ENCODE measurements at regions not wholly inside any gene's neighbourhood (a gene's known extent, or its start where the extent isn't known, plus 50 kb on each side); places are given as distances from the start of the nearest gene placed in this dataset.

DNA sequence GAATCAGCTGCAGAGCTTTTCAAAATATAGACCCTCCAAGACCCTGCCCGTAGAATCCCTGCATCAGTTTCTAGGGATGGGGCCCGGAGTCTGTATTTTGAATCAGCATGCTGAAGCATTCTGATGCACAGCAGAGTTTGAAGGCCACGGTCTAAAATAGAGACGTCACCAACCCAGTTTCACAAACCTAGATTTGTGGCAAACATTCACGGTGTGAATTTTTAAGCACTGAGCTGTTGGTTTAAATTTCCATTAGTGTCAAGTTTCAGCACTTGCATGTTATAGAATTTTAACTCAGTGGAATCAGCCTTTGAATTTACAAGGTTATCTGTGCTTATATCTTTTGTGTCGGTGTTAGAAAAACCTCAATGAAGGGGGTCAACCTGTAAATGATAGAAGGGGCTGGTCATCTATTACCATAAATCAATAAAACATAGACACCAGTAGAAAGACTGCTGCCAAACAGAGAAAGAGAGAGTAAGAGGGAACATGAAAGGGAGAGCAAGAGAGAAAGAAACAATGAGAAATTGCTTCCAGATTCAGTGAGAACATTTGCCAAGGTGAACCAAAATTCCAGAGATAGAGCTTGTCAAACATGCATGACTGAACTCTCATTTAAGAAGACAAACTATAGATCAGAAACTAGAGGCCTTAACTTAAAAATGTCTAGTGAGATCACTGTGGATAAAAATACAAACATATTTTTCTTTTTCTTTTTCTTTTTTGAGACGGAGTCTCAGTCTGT, 414.9 kb downstream of the ZSWIM6 start:
- Histone ChIP-seq H3K4me1 (ENCODE audit: insufficient read depth, low read length) (no peaks in the 10 kb centered on the region), H3K9me3 (ENCODE audit: insufficient read depth, low read depth, low read length) (no peaks in the 10 kb centered on the region), H3K4me3 (ENCODE audit: low read length) (no peak overlapping the region), H3K36me3 (ENCODE audit: insufficient read depth, low read length) (no peaks in the 10 kb centered on the region), H3K9ac (ENCODE audit: low read depth, low read length) (no peak overlapping the region), H3K27me3 (ENCODE audit: insufficient read depth, low read length) (no peaks in the 10 kb centered on the region), H3K27ac (ENCODE audit: low read depth, low read length) (no peak overlapping the region)
- WGBS: 93% methylated on average over 7 of the region's 7 CpGs

GRCh38 chr5:61748121-61748520, 416.1 kb downstream of the ZSWIM6 start:
- Histone ChIP-seq H3K36me3 (ENCODE audit: insufficient read depth, low read length) (no peaks in the 10 kb centered on the region), H3K27ac (ENCODE audit: low read depth, low read length) (no peak overlapping the region), H3K9me3 (ENCODE audit: insufficient read depth, low read depth, low read length) (no peaks in the 10 kb centered on the region), H3K4me3 (ENCODE audit: low read length) (no peak overlapping the region), H3K9ac (ENCODE audit: low read depth, low read length) (no peak overlapping the region), H3K27me3 (ENCODE audit: insufficient read depth, low read length) (no peaks in the 10 kb centered on the region), H3K4me1 (ENCODE audit: insufficient read depth, low read length) (no peaks in the 10 kb centered on the region)
- WGBS: 95% methylated on average over 7 of the region's 7 CpGs

- Histone ChIP-seq H3K9ac (ENCODE audit: low read depth, low read length) (no peak overlapping the region), H3K9me3 (ENCODE audit: insufficient read depth, low read depth, low read length) (no peaks in the 10 kb centered on the region), H3K36me3 (ENCODE audit: insufficient read depth, low read length) (no peaks in the 10 kb centered on the region), H3K27ac (ENCODE audit: low read depth, low read length) (no peak overlapping the region), H3K27me3 (ENCODE audit: insufficient read depth, low read length) (no peaks in the 10 kb centered on the region), H3K4me3 (ENCODE audit: low read length) (no peak overlapping the region), H3K4me1 (ENCODE audit: insufficient read depth, low read length) (no peaks in the 10 kb centered on the region)
- WGBS: 100% methylated on average over 1 of the region's 1 CpG
These were observed 416.6 kb downstream of the ZSWIM6 start for GRCh38 chr5:61748651-61749050.

DNA sequence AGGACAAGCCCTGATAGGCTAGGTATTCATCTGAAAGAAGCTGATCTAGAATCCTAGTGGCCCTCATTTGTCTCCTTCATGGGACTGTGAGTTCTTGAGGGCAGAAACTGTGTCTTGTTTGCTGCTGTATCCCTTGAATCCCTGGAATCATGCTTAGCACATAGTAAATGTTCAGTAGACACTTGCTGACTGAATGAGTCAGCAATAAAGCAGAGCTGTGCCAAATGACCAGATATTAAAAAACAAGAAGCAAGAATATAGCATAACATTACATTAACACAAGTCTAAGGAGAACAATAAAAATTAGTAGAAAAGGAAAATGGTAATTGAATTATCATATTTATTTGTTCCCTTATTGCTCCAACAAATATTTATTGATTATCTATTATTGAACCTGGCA, 420.5 kb downstream of the ZSWIM6 start:
- Histone ChIP-seq H3K4me1 (ENCODE audit: insufficient read depth, low read length) (peaks cover 8% of the 10 kb centered on the region; the same call in 1 of the 2 replicates), H3K9ac (ENCODE audit: low read depth, low read length) (no peak overlapping the region), H3K27ac (ENCODE audit: low read depth, low read length) (no peak overlapping the region), H3K36me3 (ENCODE audit: insufficient read depth, low read length) (no peaks in the 10 kb centered on the region), H3K4me3 (ENCODE audit: low read length) (no peak overlapping the region), H3K9me3 (ENCODE audit: insufficient read depth, low read depth, low read length) (no peaks in the 10 kb centered on the region), H3K27me3 (ENCODE audit: insufficient read depth, low read length) (no peaks in the 10 kb centered on the region)

DNA sequence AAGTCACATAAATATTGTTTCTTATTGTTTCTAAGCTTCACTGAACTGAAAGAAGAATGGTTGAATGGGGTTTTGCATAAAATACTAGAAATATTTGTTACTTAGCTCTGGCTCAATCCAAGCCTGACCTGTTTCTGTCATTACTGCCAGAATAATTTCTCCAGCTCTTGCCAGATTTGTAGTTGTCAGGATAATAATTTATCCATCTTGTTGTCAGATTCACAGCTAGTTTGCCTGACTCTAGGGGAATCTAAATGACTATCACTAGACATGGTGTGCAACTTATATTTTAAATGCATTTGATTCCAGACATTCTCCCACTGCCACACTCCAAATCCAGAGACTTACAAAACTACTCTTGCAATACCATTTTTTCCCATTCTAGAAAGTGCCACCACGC, 422.7 kb downstream of the ZSWIM6 start:
- Histone ChIP-seq H3K27me3 (ENCODE audit: insufficient read depth, low read length) (no peaks in the 10 kb centered on the region), H3K27ac (ENCODE audit: low read depth, low read length) (no peak overlapping the region), H3K4me3 (ENCODE audit: low read length) (no peak overlapping the region), H3K9me3 (ENCODE audit: insufficient read depth, low read depth, low read length) (no peaks in the 10 kb centered on the region), H3K9ac (ENCODE audit: low read depth, low read length) (no peak overlapping the region), H3K36me3 (ENCODE audit: insufficient read depth, low read length) (no peaks in the 10 kb centered on the region), H3K4me1 (ENCODE audit: insufficient read depth, low read length) (peaks cover 8% of the 10 kb centered on the region; the same call in 1 of the 2 replicates)
- WGBS: 89% methylated on average over 1 of the region's 1 CpG

GRCh38 chr5:61755726-61756222, 423.7 kb downstream of the ZSWIM6 start:
- no peaks in the 10 kb centered on the region for H3K27me3 ChIP-seq (ENCODE audit: insufficient read depth, low read length)
- H3K9me3 ChIP-seq (ENCODE audit: insufficient read depth, low read depth, low read length): no peaks in the 10 kb centered on the region
- no peak overlapping the region for H3K4me3 ChIP-seq (ENCODE audit: low read length)
- no peak overlapping the region for H3K27ac ChIP-seq (ENCODE audit: low read depth, low read length)
- peaks cover 8% of the 10 kb centered on the region; the same call in 1 of the 2 replicates for H3K4me1 ChIP-seq (ENCODE audit: insufficient read depth, low read length)
- H3K9ac ChIP-seq (ENCODE audit: low read depth, low read length): no peak overlapping the region
- no peaks in the 10 kb centered on the region for H3K36me3 ChIP-seq (ENCODE audit: insufficient read depth, low read length)
- WGBS: 93% methylated on average over 4 of the region's 4 CpGs

GRCh38 chr5:61758711-61759110, 426.7 kb downstream of the ZSWIM6 start:
- 91% methylated on average over 5 of the region's 6 CpGs for WGBS
- Histone ChIP-seq H3K4me3 (ENCODE audit: low read length) (no peak overlapping the region), H3K4me1 (ENCODE audit: insufficient read depth, low read length) (peaks cover 8% of the 10 kb centered on the region; the same call in 1 of the 2 replicates), H3K9ac (ENCODE audit: low read depth, low read length) (no peak overlapping the region), H3K27me3 (ENCODE audit: insufficient read depth, low read length) (no peaks in the 10 kb centered on the region), H3K27ac (ENCODE audit: low read depth, low read length) (no peak overlapping the region), H3K9me3 (ENCODE audit: insufficient read depth, low read depth, low read length) (peaks cover 9% of the 10 kb centered on the region; the same call in 1 of the 2 replicates), H3K36me3 (ENCODE audit: insufficient read depth, low read length) (no peaks in the 10 kb centered on the region)

- 89% methylated on average over 1 of the region's 1 CpG for WGBS
- H3K4me1 ChIP-seq (ENCODE audit: insufficient read depth, low read length): no peaks in the 10 kb centered on the region
- H3K9ac ChIP-seq (ENCODE audit: low read depth, low read length): no peak overlapping the region
- no peaks in the 10 kb centered on the region for H3K36me3 ChIP-seq (ENCODE audit: insufficient read depth, low read length)
- H3K9me3 ChIP-seq (ENCODE audit: insufficient read depth, low read depth, low read length): peaks cover 9% of the 10 kb centered on the region; the same call in 1 of the 2 replicates
- no peaks in the 10 kb centered on the region for H3K27me3 ChIP-seq (ENCODE audit: insufficient read depth, low read length)
- no peak overlapping the region for H3K4me3 ChIP-seq (ENCODE audit: low read length)
- no peak overlapping the region for H3K27ac ChIP-seq (ENCODE audit: low read depth, low read length)
These were observed 433.4 kb downstream of the ZSWIM6 start for GRCh38 chr5:61765471-61765870.

DNA sequence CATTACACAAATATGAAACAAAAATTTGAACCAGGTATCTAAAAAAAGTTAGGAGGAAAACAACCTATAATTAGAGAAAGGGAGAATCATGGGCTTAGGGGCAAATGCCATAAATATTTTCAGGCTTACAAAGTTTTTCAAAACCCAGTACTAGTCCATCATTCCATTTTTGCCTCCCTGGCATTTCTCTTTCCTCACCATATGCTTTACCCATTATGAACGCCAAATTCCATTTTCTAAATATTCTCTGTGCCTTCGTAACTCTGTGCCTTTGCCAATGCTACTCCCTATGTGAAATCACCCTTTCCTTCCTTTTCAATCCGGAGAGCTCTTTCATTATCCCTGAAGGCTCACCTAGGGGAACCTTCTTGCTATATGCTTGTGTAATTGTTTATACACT, 434.1 kb downstream of the ZSWIM6 start:
- Histone ChIP-seq H3K36me3 (ENCODE audit: insufficient read depth, low read length) (no peaks in the 10 kb centered on the region), H3K27ac (ENCODE audit: low read depth, low read length) (no peak overlapping the region), H3K4me3 (ENCODE audit: low read length) (no peak overlapping the region), H3K9ac (ENCODE audit: low read depth, low read length) (no peak overlapping the region), H3K27me3 (ENCODE audit: insufficient read depth, low read length) (no peaks in the 10 kb centered on the region), H3K9me3 (ENCODE audit: insufficient read depth, low read depth, low read length) (peaks cover 9% of the 10 kb centered on the region; the same call in 1 of the 2 replicates), H3K4me1 (ENCODE audit: insufficient read depth, low read length) (no peaks in the 10 kb centered on the region)
- WGBS: 93% methylated on average over 3 of the region's 3 CpGs

DNA sequence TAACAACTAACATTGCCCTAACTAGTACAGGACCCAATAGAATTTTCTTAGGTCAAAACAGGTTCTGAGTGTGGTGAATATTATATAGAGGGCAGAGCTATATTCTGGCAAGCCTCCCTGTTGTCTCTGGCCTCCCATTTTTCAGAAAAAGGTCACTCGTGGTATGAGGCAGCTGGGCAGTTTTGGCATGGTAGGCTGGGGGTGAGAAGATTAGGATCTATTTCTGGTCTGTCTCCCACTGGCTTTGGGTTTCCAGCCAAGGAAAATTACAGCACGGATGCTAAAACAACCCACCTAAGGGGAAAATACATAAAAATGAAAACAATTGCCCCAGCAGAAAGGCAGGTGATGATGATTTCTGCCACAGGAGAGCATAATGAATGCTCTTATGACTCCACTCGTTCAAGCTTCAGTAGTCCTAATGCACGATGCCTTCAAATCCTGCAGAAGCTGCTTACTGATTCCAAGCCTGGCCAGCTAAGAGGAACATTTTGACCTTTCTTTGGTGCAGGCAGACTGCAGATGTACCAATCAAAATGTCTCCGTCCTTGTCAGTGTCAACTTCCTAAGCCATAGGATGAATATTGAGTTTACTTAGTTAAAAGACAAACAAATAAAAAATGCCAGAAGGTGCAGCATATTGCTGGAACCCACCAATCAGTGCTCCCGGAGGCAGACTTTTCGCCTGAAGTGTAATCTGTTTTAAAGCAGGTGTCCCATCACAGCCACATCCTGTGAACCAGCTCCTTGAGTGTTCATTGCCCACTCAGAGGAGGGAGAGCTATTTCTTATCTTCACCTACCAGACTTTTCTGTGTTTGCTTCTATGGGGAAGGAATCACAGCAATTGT, 435.4 kb downstream of the ZSWIM6 start:
- 92% methylated on average over 6 of the region's 7 CpGs for WGBS
- H3K9me3 ChIP-seq (ENCODE audit: insufficient read depth, low read depth, low read length): no peaks in the 10 kb centered on the region
- H3K4me1 ChIP-seq (ENCODE audit: insufficient read depth, low read length): no peaks in the 10 kb centered on the region
- H3K27ac ChIP-seq (ENCODE audit: low read depth, low read length): no peak overlapping the region
- H3K4me3 ChIP-seq (ENCODE audit: low read length): no peak overlapping the region
- no peak overlapping the region for H3K9ac ChIP-seq (ENCODE audit: low read depth, low read length)
- H3K27me3 ChIP-seq (ENCODE audit: insufficient read depth, low read length): no peaks in the 10 kb centered on the region
- no peaks in the 10 kb centered on the region for H3K36me3 ChIP-seq (ENCODE audit: insufficient read depth, low read length)

DNA sequence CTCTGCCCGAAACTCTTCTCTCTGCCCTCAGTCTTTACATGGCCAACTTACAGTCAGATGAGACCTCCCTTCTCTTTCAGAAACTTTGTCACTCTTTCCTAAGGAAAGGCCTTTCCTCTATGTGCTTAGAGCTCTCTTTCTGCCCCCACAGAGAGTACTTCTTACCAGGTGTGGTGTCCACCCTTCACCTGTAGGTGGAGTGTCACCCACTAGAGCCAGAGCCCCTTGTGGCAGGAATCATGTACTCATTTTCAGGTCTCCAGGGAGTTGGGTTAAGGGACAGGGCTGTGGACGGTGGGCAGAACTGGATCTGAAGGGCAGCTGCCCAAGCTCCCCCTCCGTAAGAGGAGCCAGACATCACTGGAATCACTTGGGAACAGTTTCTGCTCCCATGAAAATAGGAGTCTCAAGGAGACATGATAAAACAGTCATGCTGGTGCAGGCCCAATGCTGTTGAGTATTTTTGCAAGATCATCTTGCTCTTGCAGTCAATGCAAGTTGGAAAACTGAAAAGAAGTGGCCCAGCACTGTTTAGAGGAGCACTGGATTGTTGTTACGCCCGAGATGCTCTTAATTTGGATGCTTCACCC, 436.7 kb downstream of the ZSWIM6 start:
- H3K27me3 ChIP-seq (ENCODE audit: insufficient read depth, low read length): no peaks in the 10 kb centered on the region
- H3K4me3 ChIP-seq (ENCODE audit: low read length): no peak overlapping the region
- no peaks in the 10 kb centered on the region for H3K36me3 ChIP-seq (ENCODE audit: insufficient read depth, low read length)
- no peaks in the 10 kb centered on the region for H3K9me3 ChIP-seq (ENCODE audit: insufficient read depth, low read depth, low read length)
- H3K4me1 ChIP-seq (ENCODE audit: insufficient read depth, low read length): no peaks in the 10 kb centered on the region
- H3K27ac ChIP-seq (ENCODE audit: low read depth, low read length): no peak overlapping the region
- H3K9ac ChIP-seq (ENCODE audit: low read depth, low read length): no peak overlapping the region
- WGBS: 87% methylated on average over 5 of the region's 5 CpGs
